HG03025 (cell line): ENCODE measurements at regions not wholly inside any gene's neighbourhood (a gene's known extent, or its start where the extent isn't known, plus 50 kb on each side); places are given as distances from the start of the nearest gene placed in this dataset.

Source experiments
- ATAC-seq: cut with Tn5 transposase; IDR thresholded peaks from one replicate; pipeline ENCODE4 v1.9.1; 2021; ENCODE audit warnings: mild to moderate bottlenecking, moderate library complexity; ENCODE audit not compliant: unreplicated experiment, low FRiP score

DNA sequence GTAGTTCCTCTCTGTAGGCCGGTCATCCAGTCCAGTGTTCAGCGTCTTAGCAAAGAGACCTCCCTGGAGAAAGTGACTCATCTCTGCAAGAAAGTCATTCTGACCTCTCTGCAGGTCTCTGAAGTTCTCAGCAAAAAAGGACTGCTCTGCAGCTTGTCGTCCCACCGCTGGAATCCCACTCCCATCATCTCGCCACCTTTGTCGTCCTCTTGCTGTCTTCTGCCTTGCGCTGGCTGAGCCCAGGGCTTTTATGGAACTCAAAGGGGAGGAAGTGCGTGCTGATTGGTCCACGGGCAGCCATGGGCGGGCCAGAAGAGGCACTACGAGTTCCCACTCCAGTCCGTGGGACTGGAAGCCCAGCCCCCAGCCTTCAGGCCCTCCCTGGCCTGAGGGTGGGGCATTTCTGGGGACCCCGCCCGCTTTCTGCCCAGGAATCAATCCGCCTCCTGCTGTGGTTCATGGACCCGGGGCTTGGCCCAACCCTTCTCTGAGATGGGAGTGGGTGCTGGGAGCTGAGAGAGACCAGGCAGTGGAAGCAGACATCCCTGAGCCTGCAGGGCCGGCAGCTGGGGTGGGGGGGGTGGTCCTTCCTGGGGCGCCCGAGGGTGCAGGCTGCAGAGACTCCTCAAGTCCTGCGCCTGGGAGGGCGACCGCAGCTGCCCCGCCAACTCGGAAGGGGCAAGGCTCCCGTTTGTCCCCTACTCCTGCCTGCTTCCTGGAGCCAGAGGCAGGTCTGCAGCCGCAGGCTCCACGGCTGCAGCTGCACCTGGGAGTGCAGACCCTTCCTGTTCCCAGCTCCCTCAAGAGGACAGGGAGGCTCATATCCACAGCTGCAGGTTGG lies 660.7 kb upstream of the RAB6C start:
- ATAC-seq: no peak

DNA sequence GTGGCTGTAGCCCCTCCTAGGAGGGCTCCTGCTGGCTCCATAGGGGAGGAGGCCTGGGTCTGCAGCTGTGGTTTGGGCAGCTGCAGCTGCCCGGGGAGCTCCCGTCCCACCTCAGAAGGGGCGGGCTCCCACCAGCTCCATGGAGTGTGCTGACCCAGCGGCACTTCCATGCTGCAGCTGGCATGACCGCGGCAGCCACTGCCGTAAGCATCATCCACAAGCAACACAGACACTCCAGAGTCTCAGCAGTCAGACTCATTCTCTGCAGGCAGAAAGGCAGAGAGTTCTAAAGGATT lies 660.1 kb upstream of the RAB6C start:
- no peak for ATAC-seq

DNA sequence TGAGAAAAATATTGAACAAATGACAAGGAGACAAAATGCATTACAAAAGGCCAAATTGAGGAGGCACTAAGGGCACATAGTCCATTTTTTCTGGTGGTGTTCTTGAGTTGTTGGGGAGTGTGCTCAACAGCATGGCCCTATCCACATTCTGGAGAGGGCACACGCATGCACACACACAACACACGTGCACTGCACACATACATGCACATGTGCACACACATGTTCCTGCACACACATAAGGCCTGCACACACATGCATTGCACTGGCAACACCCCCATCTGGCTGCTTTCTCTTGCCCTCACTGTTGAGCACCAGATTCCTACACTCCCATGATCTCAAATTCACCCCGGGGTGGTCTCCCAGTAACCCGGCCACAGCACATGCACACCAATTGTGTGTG lies 659.2 kb upstream of the RAB6C start:
- ATAC-seq: no peak

DNA sequence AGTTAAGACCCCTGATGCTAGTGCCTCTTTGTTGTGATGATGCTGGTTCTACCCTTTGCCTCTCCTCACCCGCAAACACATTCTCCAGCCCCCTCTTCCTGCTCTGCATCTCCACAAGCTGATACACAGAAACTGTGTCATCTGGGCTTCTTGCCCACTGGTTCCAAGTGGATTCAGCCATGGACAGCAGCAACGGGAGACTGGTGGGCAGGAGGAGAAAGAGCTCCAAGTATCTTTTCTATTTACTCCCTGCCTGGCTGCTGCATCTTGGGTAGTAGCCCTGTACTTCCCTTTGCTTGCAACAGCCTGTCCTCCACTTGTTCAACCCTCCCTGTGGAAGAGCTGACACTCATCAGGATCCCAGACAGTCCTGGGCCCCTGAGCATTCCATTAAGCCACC lies 655.1 kb upstream of the RAB6C start:
- ATAC-seq: no peak

DNA sequence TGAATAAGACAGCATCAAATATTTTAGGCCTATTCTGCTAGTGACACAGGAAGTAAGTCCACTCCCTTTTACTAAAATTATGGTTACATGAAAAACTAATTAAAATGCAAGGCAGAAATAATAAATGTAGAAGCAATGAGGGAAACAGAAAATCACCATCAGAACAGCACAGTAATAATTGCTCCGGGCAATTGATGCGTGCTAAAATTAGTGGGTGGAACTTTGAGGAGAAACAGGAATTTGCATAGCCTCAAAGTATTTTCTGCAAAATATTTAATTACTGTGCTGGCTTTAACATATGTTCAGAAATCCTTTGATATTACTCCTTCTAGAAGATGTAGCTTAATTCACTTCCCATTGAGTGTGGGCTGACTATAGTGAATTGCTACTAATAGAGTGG lies 654.3 kb upstream of the RAB6C start:
- ATAC-seq: no peak

DNA sequence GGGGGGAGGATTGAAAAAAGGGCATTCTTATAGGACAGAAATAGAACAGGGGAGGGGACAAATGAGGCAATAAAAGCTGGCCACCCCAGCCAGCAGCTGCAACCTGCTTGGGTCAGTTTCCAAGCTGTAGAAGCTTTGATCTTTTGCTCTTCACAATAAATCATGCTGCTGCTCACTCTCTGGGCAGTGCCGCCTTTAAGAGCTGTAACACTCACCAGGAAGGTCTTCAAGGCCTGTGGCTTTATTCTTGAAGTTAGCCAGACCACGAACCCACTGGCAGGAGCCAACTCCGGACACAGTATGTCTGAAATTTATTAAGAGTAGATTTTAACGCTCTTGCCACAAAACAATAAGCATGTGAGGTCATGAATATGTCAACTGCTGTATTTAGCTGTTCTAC lies 649.9 kb upstream of the RAB6C start:
- ATAC-seq: no peak

DNA sequence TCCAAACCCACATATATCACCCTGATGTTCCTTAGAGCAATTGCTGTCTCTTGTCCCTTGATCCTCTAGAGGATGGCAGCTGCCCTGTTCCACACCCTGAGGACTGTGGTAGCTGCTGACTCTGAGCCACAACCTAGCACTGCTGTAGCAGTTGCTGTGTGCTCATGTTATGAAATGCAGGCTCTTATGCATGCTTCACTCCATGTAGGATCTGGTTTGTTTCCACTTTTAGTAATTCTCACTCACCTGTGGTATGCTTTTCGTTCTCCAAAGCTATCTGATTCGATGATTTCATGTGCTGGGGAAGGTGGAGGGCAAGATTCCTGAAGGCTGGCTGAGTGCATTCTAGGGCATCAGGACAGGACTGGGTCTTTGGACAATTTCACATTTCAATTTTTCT lies 649.0 kb upstream of the RAB6C start:
- no peak for ATAC-seq

DNA sequence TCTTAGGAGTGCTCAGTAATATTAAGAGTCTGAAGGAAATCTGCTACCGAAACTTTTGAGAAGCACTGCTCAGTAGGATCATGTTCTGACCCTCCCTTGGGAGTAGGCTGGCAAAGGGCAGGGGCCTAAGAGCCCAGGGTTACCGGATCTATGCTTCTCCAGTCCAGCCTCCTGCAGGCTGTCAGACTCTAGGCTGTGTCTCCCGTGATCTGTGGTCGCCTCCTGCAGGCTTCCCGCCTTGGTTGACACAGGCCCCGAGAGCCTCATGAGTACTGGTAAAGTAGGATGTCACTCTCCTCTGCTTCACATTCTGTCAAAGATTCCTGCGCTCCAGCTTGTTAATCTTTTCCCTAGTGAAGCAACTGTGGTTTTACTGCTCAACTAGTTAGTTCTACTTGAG lies 647.8 kb upstream of the RAB6C start:
- no peak for ATAC-seq

DNA sequence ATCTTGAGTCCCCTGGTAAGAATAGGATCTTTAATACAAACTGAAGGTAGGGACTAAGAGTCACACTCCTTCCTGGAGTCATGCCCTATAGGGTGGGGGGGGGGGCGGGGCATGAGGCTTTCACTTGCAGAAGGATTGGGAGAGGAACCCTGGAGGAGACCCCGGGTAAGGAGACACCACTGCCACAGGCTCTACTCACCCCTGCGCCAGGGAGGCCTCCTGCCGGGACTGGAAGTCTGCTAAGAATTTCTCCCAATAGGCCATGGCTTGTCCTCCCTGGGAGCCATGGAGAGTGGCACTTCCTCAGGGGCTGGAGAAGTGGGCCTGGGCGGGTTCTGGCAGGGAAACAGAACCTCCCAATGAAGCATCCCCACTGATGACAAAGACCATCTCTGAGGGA lies 645.3 kb upstream of the RAB6C start:
- ATAC-seq: no peak

DNA sequence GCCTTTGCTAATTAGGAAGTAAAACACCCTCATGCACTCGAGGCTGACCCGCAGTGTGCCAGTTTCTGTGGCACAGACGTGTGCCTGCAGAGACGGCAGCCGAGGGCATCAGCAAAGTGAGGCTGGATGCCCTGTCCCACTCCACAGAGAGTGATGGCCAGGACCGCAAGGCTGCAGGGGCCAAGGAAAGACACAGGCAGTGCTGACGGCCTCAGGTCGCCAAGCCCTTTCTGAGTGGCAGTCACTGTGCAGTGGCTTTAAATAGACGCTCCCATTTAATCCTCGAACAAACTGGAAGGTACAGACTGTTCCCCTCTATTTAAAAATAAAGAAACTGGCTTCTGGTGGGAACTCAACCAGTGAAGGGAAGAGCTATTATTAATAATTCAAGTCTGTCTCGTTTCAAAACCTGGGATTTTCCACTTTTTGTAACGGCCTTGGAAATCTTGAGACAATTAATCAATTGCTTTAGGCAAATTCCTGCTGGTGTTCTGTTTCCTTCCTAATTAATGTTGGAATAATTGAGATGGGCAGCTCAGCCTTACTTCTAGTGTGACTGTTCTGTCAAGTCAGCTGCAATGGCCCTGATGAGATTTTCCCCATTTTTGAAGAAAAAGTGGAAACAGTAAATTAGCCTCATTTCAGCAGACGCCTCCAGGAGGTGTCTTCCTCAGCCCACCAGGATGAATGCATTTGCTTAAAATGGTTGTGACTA lies 644.6 kb upstream of the RAB6C start:
- no peak for ATAC-seq

DNA sequence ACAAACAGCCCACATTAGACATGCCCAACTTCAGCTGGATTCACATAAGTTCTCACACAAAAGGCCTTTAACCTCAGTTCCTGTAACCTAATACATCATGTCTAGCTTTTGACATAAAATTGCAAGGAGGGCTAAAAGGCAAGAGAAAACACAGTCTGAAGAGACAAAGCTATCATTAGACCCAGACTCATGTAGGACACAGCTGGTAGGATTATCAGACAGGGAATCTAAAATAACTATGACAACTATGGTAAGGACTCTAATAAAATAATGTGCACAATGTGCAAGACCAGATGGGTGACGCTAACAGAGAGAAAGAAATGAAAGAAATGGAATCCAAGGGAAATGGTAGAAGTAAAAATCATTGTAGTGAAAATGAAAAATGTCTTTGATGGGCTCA lies 643.2 kb upstream of the RAB6C start:
- no peak for ATAC-seq

DNA sequence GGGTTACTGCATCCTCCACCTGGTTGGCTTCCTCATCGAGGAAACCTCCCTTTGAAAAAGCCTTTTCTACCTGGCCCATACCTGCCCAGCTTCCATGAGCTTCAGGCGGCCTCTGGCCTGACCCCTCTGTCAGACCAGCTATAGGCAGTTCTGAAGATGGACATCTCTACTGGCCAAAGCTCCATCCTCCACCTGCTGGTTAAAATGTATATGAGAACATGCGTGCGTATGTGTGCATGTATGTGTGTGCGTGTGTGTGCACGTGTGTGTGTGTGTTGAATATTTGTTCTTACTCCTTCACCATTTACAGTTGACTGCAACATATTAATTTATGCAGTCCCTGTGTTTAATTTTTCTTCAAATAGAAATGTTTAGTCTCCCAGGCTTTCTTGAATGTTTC lies 642.4 kb upstream of the RAB6C start:
- ATAC-seq: no peak

DNA sequence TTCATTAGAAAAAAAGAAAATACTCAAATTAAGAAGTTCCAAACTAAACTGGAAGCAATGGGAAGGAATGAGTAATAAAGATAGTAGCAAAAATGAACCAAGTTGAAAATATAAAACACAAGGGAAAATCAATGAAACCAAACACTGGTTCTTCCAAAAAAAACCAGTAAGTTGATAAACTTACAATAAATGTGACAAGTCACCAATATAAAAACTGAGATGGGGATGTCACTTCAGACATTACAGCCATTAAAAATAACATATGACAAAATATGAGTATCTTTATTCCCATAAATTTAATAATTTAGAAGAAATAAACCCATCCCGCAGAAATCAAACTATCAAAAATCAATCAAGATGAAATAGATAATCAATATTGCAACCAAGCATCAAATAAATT lies 633.9 kb upstream of the RAB6C start:
- no peak for ATAC-seq

DNA sequence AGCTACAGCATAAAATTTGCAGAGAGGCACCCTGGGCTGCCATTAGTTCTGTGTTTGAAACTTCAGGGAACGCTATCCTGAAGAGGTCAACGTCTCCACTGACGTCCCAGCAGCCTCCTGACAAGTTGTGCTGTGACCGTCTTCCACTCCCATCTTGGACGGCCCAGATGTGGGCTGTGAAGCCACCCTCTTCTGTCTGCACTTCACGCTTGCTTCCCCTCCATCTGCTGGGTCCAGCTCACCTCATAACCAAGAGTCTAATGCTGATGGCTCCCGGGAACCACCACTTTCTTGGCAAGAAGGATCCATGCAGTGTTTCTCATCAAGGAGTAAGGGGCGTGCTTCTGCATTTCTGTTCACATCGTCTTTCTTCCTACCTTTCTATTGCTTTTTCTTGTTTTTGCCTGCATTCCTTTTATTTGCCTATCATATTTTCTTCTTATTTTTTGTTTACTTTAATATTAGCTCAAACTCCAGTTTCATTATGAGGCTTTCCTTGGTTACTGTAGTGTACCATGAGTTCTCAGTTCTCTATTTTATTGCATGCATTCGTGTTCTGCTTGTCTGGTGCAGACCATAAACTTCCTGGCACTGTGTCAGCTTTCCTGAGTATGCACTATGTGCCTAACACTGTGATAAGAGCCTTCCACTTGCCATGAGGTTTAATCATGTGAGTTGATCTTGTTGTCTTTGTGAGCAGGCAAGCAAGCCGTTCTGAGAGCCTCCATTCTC lies 631.8 kb upstream of the RAB6C start:
- peak; percentile 99 for ATAC-seq

DNA sequence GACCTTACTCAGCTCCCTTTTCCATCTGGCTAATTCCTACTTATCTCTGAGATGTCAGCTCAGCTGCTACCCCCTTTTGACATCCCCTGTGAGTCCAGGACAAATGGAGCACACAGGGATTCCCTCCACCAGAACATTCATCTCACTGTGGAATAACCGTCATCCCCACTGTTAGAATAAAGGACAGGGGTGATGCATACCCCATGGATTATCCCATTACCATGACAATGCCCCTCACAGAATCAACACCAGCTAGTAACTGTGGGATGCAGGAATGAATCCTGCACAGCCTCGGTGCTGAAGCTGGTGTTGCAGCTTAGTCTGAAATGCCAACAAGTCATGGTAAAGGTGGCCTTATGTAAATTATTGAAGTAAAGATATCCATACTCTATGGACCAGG lies 624.8 kb upstream of the RAB6C start:
- ATAC-seq: no peak

DNA sequence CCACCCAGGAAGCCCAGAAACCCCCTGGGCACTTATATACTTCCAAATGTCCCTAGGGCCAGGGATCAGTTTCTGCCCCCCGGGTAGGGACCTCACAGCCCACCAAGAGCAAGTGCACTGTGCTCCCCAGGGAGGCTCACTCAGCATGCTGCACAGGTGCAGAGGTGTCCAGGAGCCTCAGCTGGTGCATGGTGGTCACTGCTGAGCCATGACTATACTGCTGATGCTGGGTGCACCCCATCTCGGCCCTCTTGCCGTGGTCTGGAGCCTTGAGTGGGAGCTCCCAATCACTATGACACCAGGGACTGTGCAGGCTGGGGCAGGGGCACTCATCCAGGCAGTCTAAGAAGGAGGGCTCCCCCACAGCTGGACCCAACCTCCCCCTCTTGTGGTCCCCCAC lies 617.8 kb upstream of the RAB6C start:
- ATAC-seq: no peak

DNA sequence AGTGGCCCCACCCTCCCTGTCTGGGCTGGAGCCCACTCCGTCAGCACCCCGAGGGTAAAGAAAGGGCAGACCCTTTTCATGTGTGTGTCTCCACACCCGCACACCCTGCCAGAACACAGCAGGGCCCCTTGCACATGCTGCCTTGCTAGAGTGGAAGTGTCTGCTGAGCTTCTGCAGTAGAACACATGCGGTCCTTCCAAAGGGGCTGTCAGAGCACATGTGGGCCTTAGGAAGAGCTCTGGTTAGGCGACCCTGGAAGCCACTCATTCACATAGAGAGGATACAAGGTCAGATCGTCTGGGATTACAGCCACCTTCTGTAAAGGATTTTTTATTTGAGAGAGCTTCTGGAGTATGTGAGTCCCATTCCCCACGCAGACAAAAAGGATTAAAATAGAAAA lies 613.2 kb upstream of the RAB6C start:
- ATAC-seq: no peak

DNA sequence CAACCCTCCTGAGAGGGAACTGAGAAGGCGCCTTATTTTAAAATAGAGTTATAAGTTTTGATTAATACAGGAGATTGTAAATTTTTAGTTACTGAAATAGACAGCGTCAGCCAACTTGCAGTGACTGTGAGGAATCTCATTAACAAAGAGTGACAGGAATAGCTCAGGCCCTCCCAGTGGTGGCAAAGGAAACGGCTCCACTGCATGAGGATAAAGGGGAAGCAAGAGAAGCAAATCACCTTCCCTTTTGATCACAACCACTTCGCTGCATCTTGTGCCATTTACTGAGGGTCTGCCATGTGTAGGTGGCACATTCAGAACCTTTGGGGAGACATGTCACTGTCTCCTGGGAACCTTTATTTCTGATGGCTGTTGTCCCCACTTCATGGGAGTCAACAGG lies 612.4 kb upstream of the RAB6C start:
- ATAC-seq: no peak

DNA sequence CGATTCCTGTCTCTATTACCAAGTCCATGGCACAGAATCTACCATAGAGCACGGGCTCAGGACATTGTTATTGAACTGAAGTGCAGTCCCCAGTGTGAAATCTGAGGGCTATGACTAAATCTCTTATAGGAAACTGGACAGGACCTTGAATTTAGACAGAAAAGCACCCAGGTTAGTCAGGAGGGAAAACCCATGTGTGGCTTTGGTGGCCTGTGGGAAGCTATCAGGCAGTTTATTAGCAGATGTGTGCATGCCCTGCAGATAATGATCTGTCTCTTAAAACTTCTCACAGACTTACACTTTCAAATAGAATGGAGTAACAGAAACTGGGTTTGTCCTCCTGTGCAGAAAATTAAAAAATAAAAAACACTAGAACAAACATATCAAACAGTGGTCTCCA lies 610.0 kb upstream of the RAB6C start:
- no peak for ATAC-seq

DNA sequence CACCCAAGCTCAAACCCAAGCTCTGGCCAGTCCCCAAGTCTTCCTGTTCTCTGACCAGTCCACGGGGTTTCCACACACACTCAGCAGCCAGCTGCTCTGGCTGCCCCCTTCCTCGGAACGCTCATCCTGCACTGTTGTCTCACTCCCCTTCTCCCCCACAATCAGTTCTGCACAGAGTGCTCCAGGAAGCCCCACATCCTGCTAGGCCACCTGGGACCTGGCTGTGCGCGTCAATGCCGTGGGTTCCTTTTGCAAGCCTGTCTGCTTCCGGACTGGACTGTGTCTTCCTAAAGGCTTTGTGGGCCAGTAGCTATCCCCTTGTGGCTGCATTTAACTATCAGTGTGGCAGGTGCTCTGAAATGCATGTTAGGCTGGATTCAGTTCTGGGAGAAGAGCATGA lies 605.0 kb upstream of the RAB6C start:
- no peak for ATAC-seq

DNA sequence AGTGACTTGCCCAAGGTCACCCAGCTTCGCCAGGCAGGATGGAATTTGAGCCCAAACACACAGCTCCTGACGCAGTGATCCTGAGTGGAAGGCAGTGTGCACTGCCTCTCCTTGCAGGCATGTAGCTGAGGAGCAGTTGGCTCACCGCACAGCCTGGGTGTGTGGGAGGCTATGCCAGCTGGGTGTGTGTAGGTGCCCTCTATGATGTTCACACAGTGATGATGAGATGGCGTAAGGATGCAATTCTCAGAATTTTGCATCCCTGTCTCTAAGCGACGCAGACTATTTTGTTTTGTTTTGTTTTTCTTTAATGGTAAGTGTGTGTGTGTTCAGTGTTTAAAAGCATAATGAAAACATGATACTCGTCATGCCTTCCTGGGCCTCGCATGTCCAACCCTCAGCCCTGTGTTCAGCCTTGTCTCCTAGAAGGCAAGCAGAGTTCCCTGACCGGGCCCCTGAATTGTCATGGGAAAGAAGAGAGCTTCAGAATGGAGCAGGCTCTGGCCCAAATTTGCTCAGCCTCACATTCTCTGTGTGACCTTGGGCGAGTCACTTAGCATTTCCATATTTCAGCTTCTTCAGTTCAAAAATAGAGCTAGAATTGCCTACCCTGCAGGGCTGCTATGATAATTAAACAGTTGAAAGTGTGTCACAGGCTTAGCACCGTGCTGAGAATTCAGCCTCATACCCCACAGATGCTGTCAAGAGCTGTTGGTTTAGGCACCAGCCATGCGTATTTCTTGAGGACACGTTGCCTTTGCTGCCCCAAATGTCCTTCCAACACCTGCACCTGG lies 603.6 kb upstream of the RAB6C start:
- no peak for ATAC-seq
